GM18858 (cell line): ENCODE measurements at regions not wholly inside any gene's neighbourhood (a gene's known extent, or its start where the extent isn't known, plus 50 kb on each side); places are given as distances from the start of the nearest gene placed in this dataset.
A peak's percentile ranks its signal among the peaks of the same experiment; 100 is the strongest.
"Not testable (repeated sequence)": the region's sequence is repeated elsewhere in the genome, so short reads cannot be mapped to it uniquely, and the experiment has no call there.

ENCODE experiments used
- ATAC-seq: cut with Tn5 transposase; IDR thresholded peaks from one replicate; pipeline ENCODE4 v1.9.1; 2021; ENCODE audit not compliant: unreplicated experiment

- ATAC-seq, result no peak
These were observed 55.4 kb downstream of the CTSL start for GRCh38 chr9:87781331-87781730.

- no peak for ATAC-seq
These were observed 57.3 kb downstream of the CTSL start for GRCh38 chr9:87783180-87783579.

- not testable (repeated sequence) for ATAC-seq
These were observed 59.5 kb downstream of the CTSL start for GRCh38 chr9:87785315-87785970.

- no peak for ATAC-seq
These were observed 60.5 kb downstream of the CTSL start for GRCh38 chr9:87786423-87786822.

GRCh38 chr9:87786876-87787275 is 61.0 kb downstream of the CTSL start:
- ATAC-seq, result no peak

- ATAC-seq, result no peak
These were observed 61.8 kb downstream of the CTSL start for GRCh38 chr9:87787735-87788134.

- ATAC-seq, result peak; percentile 86
These were observed 66.9 kb downstream of the CTSL start for GRCh38 chr9:87792831-87793288.

GRCh38 chr9:87793292-87793691 is 67.4 kb downstream of the CTSL start:
- no peak for ATAC-seq

GRCh38 chr9:87795178-87795577 is 69.3 kb downstream of the CTSL start:
- no peak for ATAC-seq

- ATAC-seq, result no peak
These were observed 70.3 kb downstream of the CTSL start for GRCh38 chr9:87796196-87796595.

- no peak for ATAC-seq
These were observed 72.4 kb downstream of the CTSL start for GRCh38 chr9:87798261-87798833.

GRCh38 chr9:87799503-87799902 is 73.6 kb downstream of the CTSL start:
- no peak for ATAC-seq

GRCh38 chr9:87800456-87800855 is 74.5 kb downstream of the CTSL start:
- ATAC-seq, result no peak

GRCh38 chr9:87801013-87801412 is 75.1 kb downstream of the CTSL start:
- ATAC-seq, result no peak

- no peak for ATAC-seq
These were observed 77.2 kb downstream of the CTSL start for GRCh38 chr9:87803166-87803565.

- ATAC-seq, result no peak
These were observed 77.9 kb downstream of the CTSL start for GRCh38 chr9:87803623-87804345.

- no peak for ATAC-seq
These were observed 77.4 kb upstream of the SPATA31E1 start for GRCh38 chr9:87805259-87805658.

GRCh38 chr9:87810008-87810407 is 72.7 kb upstream of the SPATA31E1 start:
- no peak for ATAC-seq

- ATAC-seq, result no peak
These were observed 71.9 kb upstream of the SPATA31E1 start for GRCh38 chr9:87810679-87811178.

GRCh38 chr9:87812375-87813118 is 70.1 kb upstream of the SPATA31E1 start:
- ATAC-seq, result no peak

- no peak for ATAC-seq
These were observed 69.6 kb upstream of the SPATA31E1 start for GRCh38 chr9:87813119-87813463.
